ENCODE measurements at regions not wholly inside any gene's neighbourhood (a gene's known extent, or its start where the extent isn't known, plus 50 kb on each side); places are given as distances from the start of the nearest gene placed in this dataset.

DNA sequence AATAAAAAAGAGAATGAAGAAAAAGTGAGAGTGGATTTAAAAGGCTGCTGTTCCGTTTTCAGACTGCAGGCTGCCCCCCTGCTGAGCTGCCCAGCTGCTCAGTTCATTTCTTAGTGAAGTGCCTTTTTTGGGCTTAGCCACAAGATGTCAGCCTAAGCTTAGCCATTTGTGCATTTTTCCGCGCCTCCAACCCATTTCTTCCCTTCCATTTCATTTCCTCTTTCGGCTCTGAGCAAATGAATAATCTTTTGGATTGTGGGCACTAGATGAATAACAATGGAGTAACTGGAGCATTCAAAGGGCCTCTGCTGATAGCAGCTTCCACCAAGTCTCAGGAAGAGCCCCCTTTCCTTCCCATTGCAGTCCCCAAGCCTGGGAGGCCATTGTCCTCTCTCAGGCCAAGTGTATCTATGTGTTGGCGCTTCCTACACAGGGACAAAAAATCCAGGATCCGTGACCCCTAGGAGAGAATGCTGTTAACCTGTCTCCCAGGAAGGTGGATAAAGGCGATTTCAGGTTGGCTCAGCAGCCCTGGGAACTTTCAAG lies 83.5 kb upstream of the SPTLC3 start:
- ChIA-PET CTCF (interaction anchor here (1.0 kb wide), 1 partner anchor 622 kb away, joined by 3 read pairs; no protein-coding TSS in a partner anchor), POLR2A (no interaction called here)
- Mint-ChIP-seq H3K27ac (no peak overlapping the region), H3K4me1 (no peaks in the 10 kb centered on the region), H3K27me3 (peaks cover 6% of the 10 kb centered on the region), H3K4me3 (no peak overlapping the region), H3K9me3 (ENCODE audit: insufficient read depth) (peaks cover 3% of the 10 kb centered on the region)
- ATAC-seq (ENCODE audit: low read depth) (no peak), DNase-seq (peak; percentile 19)
- H3K4me3 ChIP-seq (ENCODE audit: control extremely low read depth in 1 of 5, extremely low read depth in 1 of 5, insufficient read depth in 1 of 5, low read depth in 2 of 5, low read length in 4 of 5) = no peak overlapping the region
- 50% methylated on average over 4 of the region's 7 CpGs for WGBS (ENCODE audit: insufficient coverage)
- H3K27ac ChIP-seq (ENCODE audit: low read length in 2 of 2) = no peak overlapping the region
- peaks cover 0 to 4% (median 0%) of the 10 kb centered on the region in 3 donors for H3K9me3 ChIP-seq (ENCODE audit: control extremely low read depth in 1 of 3, control insufficient read depth in 2 of 3, insufficient read depth in 1 of 3, low read length in 2 of 3)
- intact Hi-C loops (cut with micrococcal nuclease) = loop anchor here (5.0 kb wide), 1 partner anchor 182 kb away; no protein-coding TSS in a partner anchor
- no peak overlapping the region for H3K9ac ChIP-seq (ENCODE audit: low read length)
- no peaks in the 10 kb centered on the region for H3K36me3 ChIP-seq (replicated peaks in 1 of 2; ENCODE audit: control extremely low read depth in 1 of 2, control insufficient read depth in 1 of 2, extremely low read depth in 1 of 2, insufficient read depth in 2 of 2, low read length in 1 of 2)
- H3K79me2 ChIP-seq (ENCODE audit: control insufficient read depth, insufficient read depth, low read length) = no peaks in the 10 kb centered on the region
- H2AFZ ChIP-seq (ENCODE audit: insufficient read depth, low read depth, low read length, poor library complexity, severe bottlenecking) = no peak overlapping the region
- H3K4me2 ChIP-seq (replicated peaks; ENCODE audit: low read depth, low read length, poor library complexity, severe bottlenecking) = no peak overlapping the region
- H3K4me1 ChIP-seq (ENCODE audit: control insufficient read depth in 2 of 2, insufficient read depth in 2 of 2, low read length in 2 of 2) = no peaks in the 10 kb centered on the region
- H3K27me3 ChIP-seq (replicated peaks in 1 of 4; ENCODE audit: control extremely low read depth in 1 of 4, control insufficient read depth in 3 of 4, insufficient read depth in 4 of 4, low read length in 3 of 4) = no peaks in the 10 kb centered on the region
- TF ChIP-seq EZH2 (IDR thresholded peaks at IDR 0.05; ENCODE audit: borderline replicate concordance, insufficient read depth, low read depth, low read length, poor library complexity, severe bottlenecking) (no peak), CTCF (IDR thresholded peaks at IDR 0.05) (peak; percentile 30)
- no peaks in the 10 kb centered on the region for H4K20me1 ChIP-seq (ENCODE audit: control insufficient read depth, insufficient read depth, low read length, poor library complexity, severe bottlenecking)

- CTCF ChIA-PET = no interaction called here
Measured at GRCh38 chr20:12925863-12926793, 82.6 kb upstream of the SPTLC3 start.

More at GRCh38 chr20:12925863-12926793, 82.6 kb upstream of the SPTLC3 start:
- no peaks in the 10 kb centered on the region for H3K36me3 ChIP-seq (replicated peaks in 1 of 2; ENCODE audit: control extremely low read depth in 1 of 2, control insufficient read depth in 1 of 2, extremely low read depth in 1 of 2, insufficient read depth in 2 of 2, low read length in 1 of 2)
- Mint-ChIP-seq H3K4me3 (no peak overlapping the region), H3K27ac (no peak overlapping the region), H3K9me3 (ENCODE audit: insufficient read depth) (peaks cover 3% of the 10 kb centered on the region), H3K27me3 (peaks cover 6% of the 10 kb centered on the region), H3K4me1 (no peaks in the 10 kb centered on the region)
- WGBS (ENCODE audit: insufficient coverage) = 69% methylated on average over 6 of the region's 9 CpGs
- H3K4me1 ChIP-seq (ENCODE audit: control insufficient read depth in 2 of 2, insufficient read depth in 2 of 2, low read length in 2 of 2) = no peaks in the 10 kb centered on the region
- H3K27me3 ChIP-seq (replicated peaks in 1 of 4; ENCODE audit: control extremely low read depth in 1 of 4, control insufficient read depth in 3 of 4, insufficient read depth in 4 of 4, low read length in 3 of 4) = no peaks in the 10 kb centered on the region
- H3K4me3 ChIP-seq (ENCODE audit: control extremely low read depth in 1 of 5, extremely low read depth in 1 of 5, insufficient read depth in 1 of 5, low read depth in 2 of 5, low read length in 4 of 5) = no peak overlapping the region
- ATAC-seq (ENCODE audit: low read depth) = no peak
- H3K9ac ChIP-seq (ENCODE audit: low read length) = no peak overlapping the region
- peaks cover 0 to 4% (median 0%) of the 10 kb centered on the region in 3 donors for H3K9me3 ChIP-seq (ENCODE audit: control extremely low read depth in 1 of 3, control insufficient read depth in 2 of 3, insufficient read depth in 1 of 3, low read length in 2 of 3)
- no peak overlapping the region for H3K27ac ChIP-seq (ENCODE audit: low read length in 2 of 2)
- POLR2A ChIA-PET = no interaction called here
- DNase-seq = no peak
- no peaks in the 10 kb centered on the region for H4K20me1 ChIP-seq (ENCODE audit: control insufficient read depth, insufficient read depth, low read length, poor library complexity, severe bottlenecking)
- H2AFZ ChIP-seq (ENCODE audit: insufficient read depth, low read depth, low read length, poor library complexity, severe bottlenecking) = no peak overlapping the region
- H3K4me2 ChIP-seq (replicated peaks; ENCODE audit: low read depth, low read length, poor library complexity, severe bottlenecking) = no peak overlapping the region
- intact Hi-C loops (cut with micrococcal nuclease) = loop anchor here (5.0 kb wide), 1 partner anchor 181 kb away; no protein-coding TSS in a partner anchor
- no peak for TF ChIP-seq EZH2 (IDR thresholded peaks at IDR 0.05; ENCODE audit: borderline replicate concordance, insufficient read depth, low read depth, low read length, poor library complexity, severe bottlenecking)
- TF ChIP-seq CTCF (IDR thresholded peaks at IDR 0.05) = no peak
- no peaks in the 10 kb centered on the region for H3K79me2 ChIP-seq (ENCODE audit: control insufficient read depth, insufficient read depth, low read length)

All from B cell (primary cell).